Subcutaneous abdominal adipose tissue (tissue), 5 donors: ENCODE measurements at regions not wholly inside any gene's neighbourhood (a gene's known extent, or its start where the extent isn't known, plus 50 kb on each side); places are given as distances from the start of the nearest gene placed in this dataset.

Source experiments
- H3K27ac ChIP-seq: one replicate; pipeline ENCODE4 v1.7.0; 2013; ENCODE audit warnings: low read depth, mild to moderate bottlenecking, inconsistent platforms, low read length, moderate library complexity
- H3K27me3 ChIP-seq, 5 donors: one replicate each; pipeline ENCODE4 v1.7.0; 2013; ENCODE audit warnings: low read length in 5 of 5, inconsistent platforms in 1 of 5; ENCODE audit not compliant: control insufficient read depth in 5 of 5, insufficient read depth in 4 of 5
- H3K36me3 ChIP-seq, 5 donors: one replicate each; pipeline ENCODE4 v1.7.0; 2013; ENCODE audit warnings: low read length in 5 of 5; ENCODE audit not compliant: control insufficient read depth in 5 of 5, insufficient read depth in 5 of 5
- H3K4me1 ChIP-seq, 5 donors: one replicate each; pipeline ENCODE4 v1.7.0; 2013; ENCODE audit warnings: low read length in 5 of 5, mild to moderate bottlenecking in 3 of 5, moderate library complexity in 1 of 5; ENCODE audit not compliant: control insufficient read depth in 5 of 5, insufficient read depth in 5 of 5
- H3K4me3 ChIP-seq, 5 donors: one replicate each; pipeline ENCODE4 v1.7.0; 2013; ENCODE audit warnings: low read length in 5 of 5, low read depth in 1 of 5
- H3K9ac ChIP-seq, 5 donors: one replicate each; pipeline ENCODE4 v1.7.0; 2013; ENCODE audit warnings: low read length in 5 of 5, mild to moderate bottlenecking in 4 of 5, moderate library complexity in 3 of 5
- H3K9me3 ChIP-seq, 5 donors: one replicate each; pipeline ENCODE4 v1.7.0; 2013; ENCODE audit warnings: low read length in 5 of 5; ENCODE audit not compliant: control insufficient read depth in 5 of 5
- donor health status: healthy.
- donor health status: healthy.
- donor health status: healthy.
- donor health status: healthy.
- donor health status: healthy.

GRCh38 chr2:207251022-207251421 is 85.3 kb upstream of the KLF7 start:
- no peak overlapping the region for H3K9ac ChIP-seq
- H3K4me3 ChIP-seq: no peak overlapping the region
- H3K4me1 ChIP-seq: peaks cover 0 to 7% (median 0%) of the 10 kb centered on the region in 5 donors
- H3K9me3 ChIP-seq: no peaks in the 10 kb centered on the region
- H3K36me3 ChIP-seq: no peaks in the 10 kb centered on the region
- H3K27ac ChIP-seq: no peak overlapping the region
- H3K27me3 ChIP-seq: no peaks in the 10 kb centered on the region

- H3K4me3 ChIP-seq: no peak overlapping the region
- peaks cover 0 to 11% (median 0%) of the 10 kb centered on the region in 5 donors for H3K4me1 ChIP-seq
- H3K27me3 ChIP-seq: no peaks in the 10 kb centered on the region
Observed at GRCh38 chr2:207251573-207252192, 85.9 kb upstream of the KLF7 start.

GRCh38 chr2:207252416-207252815 is 86.7 kb upstream of the KLF7 start:
- Histone ChIP-seq H3K4me1 (peaks cover 0 to 17% (median 4%) of the 10 kb centered on the region in 5 donors), H3K27ac (no peak overlapping the region), H3K9me3 (no peaks in the 10 kb centered on the region), H3K9ac (no peak overlapping the region), H3K27me3 (no peaks in the 10 kb centered on the region), H3K4me3 (no peak overlapping the region), H3K36me3 (no peaks in the 10 kb centered on the region)

More at GRCh38 chr2:207251573-207252192, 85.9 kb upstream of the KLF7 start:
- H3K27ac ChIP-seq: no peak overlapping the region
- no peaks in the 10 kb centered on the region for H3K36me3 ChIP-seq
- H3K9ac ChIP-seq: no peak overlapping the region
- H3K9me3 ChIP-seq: no peaks in the 10 kb centered on the region

- Histone ChIP-seq H3K36me3 (no peaks in the 10 kb centered on the region), H3K27ac (no peak overlapping the region), H3K4me1 (peaks cover 0 to 24% (median 11%) of the 10 kb centered on the region in 5 donors), H3K9ac (no peak overlapping the region), H3K4me3 (no peak overlapping the region), H3K9me3 (no peaks in the 10 kb centered on the region), H3K27me3 (no peaks in the 10 kb centered on the region)
Observed at GRCh38 chr2:207252979-207253645, 87.4 kb upstream of the KLF7 start.

GRCh38 chr2:207253666-207254345 is 88.1 kb upstream of the KLF7 start:
- Histone ChIP-seq H3K4me3 (no peak overlapping the region), H3K9me3 (no peaks in the 10 kb centered on the region), H3K27me3 (no peaks in the 10 kb centered on the region), H3K36me3 (no peaks in the 10 kb centered on the region), H3K4me1 (peaks cover 4 to 30% (median 18%) of the 10 kb centered on the region in 5 donors), H3K27ac (no peak overlapping the region), H3K9ac (no peak overlapping the region)

- Histone ChIP-seq H3K36me3 (no peaks in the 10 kb centered on the region), H3K9me3 (no peaks in the 10 kb centered on the region), H3K9ac (no peak overlapping the region), H3K27me3 (no peaks in the 10 kb centered on the region), H3K4me3 (no peak overlapping the region), H3K4me1 (peaks cover 4 to 36% (median 25%) of the 10 kb centered on the region in 5 donors), H3K27ac (no peak overlapping the region)
Observed at GRCh38 chr2:207254591-207255464, 89.1 kb upstream of the KLF7 start.

- Histone ChIP-seq H3K36me3 (no peaks in the 10 kb centered on the region), H3K9ac (no peak overlapping the region), H3K4me1 (peaks cover 4 to 36% (median 25%) of the 10 kb centered on the region in 5 donors), H3K4me3 (no peak overlapping the region), H3K9me3 (no peaks in the 10 kb centered on the region), H3K27ac (no peak overlapping the region), H3K27me3 (no peaks in the 10 kb centered on the region)
Observed at GRCh38 chr2:207255565-207256470, 90.1 kb upstream of the KLF7 start.

GRCh38 chr2:207256476-207257207 is 90.9 kb upstream of the KLF7 start:
- Histone ChIP-seq H3K27ac (no peak overlapping the region), H3K36me3 (no peaks in the 10 kb centered on the region), H3K4me3 (no peak overlapping the region), H3K27me3 (no peaks in the 10 kb centered on the region), H3K9ac (no peak overlapping the region), H3K9me3 (no peaks in the 10 kb centered on the region), H3K4me1 (peaks cover 4 to 36% (median 25%) of the 10 kb centered on the region in 5 donors)
